HG03457 (cell line): ENCODE measurements at regions not wholly inside any gene's neighbourhood (a gene's known extent, or its start where the extent isn't known, plus 50 kb on each side); places are given as distances from the start of the nearest gene placed in this dataset.

ENCODE experiments used
- ATAC-seq: cut with Tn5 transposase; IDR thresholded peaks from one replicate; pipeline ENCODE4 v1.9.1; 2021; ENCODE audit warnings: moderate number of reproducible peaks; ENCODE audit not compliant: unreplicated experiment

- ATAC-seq = no peak
These were observed 201.1 kb upstream of the ATP2B1 start for GRCh38 chr12:89909753-89910152.

GRCh38 chr12:89907659-89908058 lies 199.0 kb upstream of the ATP2B1 start:
- ATAC-seq = no peak

GRCh38 chr12:89906824-89907223 lies 198.2 kb upstream of the ATP2B1 start:
- no peak for ATAC-seq

GRCh38 chr12:89906178-89906577 lies 197.5 kb upstream of the ATP2B1 start:
- no peak for ATAC-seq

- ATAC-seq = no peak
These were observed 193.4 kb upstream of the ATP2B1 start for GRCh38 chr12:89901906-89902642.

GRCh38 chr12:89901319-89901718 lies 192.7 kb upstream of the ATP2B1 start:
- no peak for ATAC-seq

GRCh38 chr12:89899651-89900050 lies 191.0 kb upstream of the ATP2B1 start:
- no peak for ATAC-seq

- no peak for ATAC-seq
These were observed 187.0 kb upstream of the ATP2B1 start for GRCh38 chr12:89895591-89895990.

- ATAC-seq = no peak
These were observed 186.5 kb upstream of the ATP2B1 start for GRCh38 chr12:89895101-89895500.

GRCh38 chr12:89893972-89894706 lies 185.5 kb upstream of the ATP2B1 start:
- ATAC-seq = no peak

- ATAC-seq = no peak
These were observed 183.8 kb upstream of the ATP2B1 start for GRCh38 chr12:89892436-89892835.

- ATAC-seq = no peak
These were observed 183.3 kb upstream of the ATP2B1 start for GRCh38 chr12:89891933-89892332.

GRCh38 chr12:89890161-89890560 lies 181.5 kb upstream of the ATP2B1 start:
- ATAC-seq = no peak

- ATAC-seq = no peak
These were observed 180.4 kb upstream of the ATP2B1 start for GRCh38 chr12:89889062-89889461.

- ATAC-seq = no peak
These were observed 176.3 kb upstream of the ATP2B1 start for GRCh38 chr12:89884952-89885351.

- no peak for ATAC-seq
These were observed 175.8 kb upstream of the ATP2B1 start for GRCh38 chr12:89884416-89884898.

- ATAC-seq = no peak
These were observed 175.2 kb upstream of the ATP2B1 start for GRCh38 chr12:89883630-89884389.

- no peak for ATAC-seq
These were observed 174.2 kb upstream of the ATP2B1 start for GRCh38 chr12:89882792-89883191.

GRCh38 chr12:89882050-89882449 lies 173.4 kb upstream of the ATP2B1 start:
- peak; percentile 38 for ATAC-seq

GRCh38 chr12:89880690-89881350 lies 172.2 kb upstream of the ATP2B1 start:
- ATAC-seq = peak; percentile 88

GRCh38 chr12:89879766-89880165 lies 171.1 kb upstream of the ATP2B1 start:
- no peak for ATAC-seq
